ENCODE measurements at regions not wholly inside any gene's neighbourhood (a gene's known extent, or its start where the extent isn't known, plus 50 kb on each side); places are given as distances from the start of the nearest gene placed in this dataset.

GRCh38 chr7:69318794-69319193, 279.5 kb upstream of the AUTS2 start:
- H3K4me1 ChIP-seq, result no peaks in the 10 kb centered on the region
- H3K9me3 ChIP-seq, result no peaks in the 10 kb centered on the region
- intact Hi-C loops (cut with DNase I), result no loop called here
- DNase-seq (no peak), ATAC-seq (no peak)
- H3K36me3 ChIP-seq, result no peaks in the 10 kb centered on the region
- H3K27me3 ChIP-seq (ENCODE audit: low read depth), result no peaks in the 10 kb centered on the region
- H3K4me3 ChIP-seq, result no peak overlapping the region
- TF ChIP-seq CTCF (IDR thresholded peaks at IDR 0.05), result no peak
- H3K27ac ChIP-seq, result no peak overlapping the region

GRCh38 chr7:69328516-69328915, 269.8 kb upstream of the AUTS2 start:
- no peaks in the 10 kb centered on the region for H3K9me3 ChIP-seq
- no peak for DNase-seq
- no peaks in the 10 kb centered on the region for H3K4me1 ChIP-seq
- intact Hi-C loops (cut with DNase I), result no loop called here
- H3K27ac ChIP-seq, result no peak overlapping the region
- no peak for ATAC-seq
- no peak for TF ChIP-seq CTCF (IDR thresholded peaks at IDR 0.05)
- no peaks in the 10 kb centered on the region for H3K27me3 ChIP-seq (ENCODE audit: low read depth)
- no peak overlapping the region for H3K4me3 ChIP-seq
- H3K36me3 ChIP-seq, result no peaks in the 10 kb centered on the region

- Histone ChIP-seq H3K27me3 (ENCODE audit: low read depth) (no peaks in the 10 kb centered on the region), H3K4me1 (no peaks in the 10 kb centered on the region), H3K27ac (no peak overlapping the region), H3K9me3 (no peaks in the 10 kb centered on the region), H3K4me3 (no peak overlapping the region), H3K36me3 (no peaks in the 10 kb centered on the region)
- intact Hi-C loops (cut with DNase I), result no loop called here
- TF ChIP-seq CTCF (IDR thresholded peaks at IDR 0.05), result no peak
- ATAC-seq, result no peak
- no peak for DNase-seq
These were observed 263.6 kb upstream of the AUTS2 start for GRCh38 chr7:69334701-69335100.

- intact Hi-C loops (cut with DNase I), result no loop called here
These were observed 262.9 kb upstream of the AUTS2 start for GRCh38 chr7:69335331-69335730.

GRCh38 chr7:69336976-69337375, 261.3 kb upstream of the AUTS2 start:
- Histone ChIP-seq H3K9me3 (no peaks in the 10 kb centered on the region), H3K36me3 (no peaks in the 10 kb centered on the region), H3K27me3 (ENCODE audit: low read depth) (no peaks in the 10 kb centered on the region), H3K4me3 (no peak overlapping the region), H3K27ac (no peak overlapping the region), H3K4me1 (no peaks in the 10 kb centered on the region)
- TF ChIP-seq CTCF (IDR thresholded peaks at IDR 0.05), result no peak
- intact Hi-C loops (cut with DNase I), result no loop called here
- no peak for DNase-seq
- no peak for ATAC-seq

More at GRCh38 chr7:69335331-69335730, 262.9 kb upstream of the AUTS2 start:
- TF ChIP-seq CTCF (IDR thresholded peaks at IDR 0.05), result no peak
- Histone ChIP-seq H3K4me1 (no peaks in the 10 kb centered on the region), H3K36me3 (no peaks in the 10 kb centered on the region), H3K4me3 (no peak overlapping the region), H3K9me3 (no peaks in the 10 kb centered on the region), H3K27ac (no peak overlapping the region), H3K27me3 (ENCODE audit: low read depth) (no peaks in the 10 kb centered on the region)
- no peak for ATAC-seq
- DNase-seq, result no peak

- Histone ChIP-seq H3K4me3 (no peak overlapping the region), H3K9me3 (no peaks in the 10 kb centered on the region), H3K27me3 (ENCODE audit: low read depth) (no peaks in the 10 kb centered on the region), H3K27ac (no peak overlapping the region), H3K4me1 (no peaks in the 10 kb centered on the region), H3K36me3 (no peaks in the 10 kb centered on the region)
- ATAC-seq (no peak), DNase-seq (no peak)
- no peak for TF ChIP-seq CTCF (IDR thresholded peaks at IDR 0.05)
- intact Hi-C loops (cut with DNase I), result no loop called here
These were observed 260.1 kb upstream of the AUTS2 start for GRCh38 chr7:69338144-69338543.

All from lower lobe of right lung (tissue), 2 donors.